BE2C (cell line): ENCODE measurements at regions not wholly inside any gene's neighbourhood (a gene's known extent, or its start where the extent isn't known, plus 50 kb on each side); places are given as distances from the start of the nearest gene placed in this dataset.

Experiments
- DNase-seq: peaks from one replicate; pipeline ENCODE4 v3.0.0-alpha.2; 2020
- H3K27me3 ChIP-seq: fragments of 250-450 bp; sonication (Bioruptor Pico); 2 replicates; pipeline ENCODE4 v1.5.1; 2020; ENCODE audit warnings: mild to moderate bottlenecking
- H3K36me3 ChIP-seq: fragments of 250-450 bp; sonication (Bioruptor Pico); 2 replicates; pipeline ENCODE4 v1.5.1; 2020; ENCODE audit warnings: mild to moderate bottlenecking
- H3K4me1 ChIP-seq: fragments of 250-450 bp; sonication (Bioruptor Pico); 2 replicates; pipeline ENCODE4 v1.5.1; 2020
- H3K4me3 ChIP-seq: 2 replicates; pipeline ENCODE4 v1.5.1; 2011; ENCODE audit warnings: low read depth, low read length
- H3K9me3 ChIP-seq: fragments of 250-450 bp; sonication (Bioruptor Pico); 2 replicates; pipeline ENCODE4 v1.5.1; 2020
- CTCF ChIP-seq: IDR thresholded peaks from 2 replicates; pipeline ENCODE4 v1.5.1; 2012; ENCODE audit warnings: mild to moderate bottlenecking, low read depth, low read length

- Histone ChIP-seq H3K4me3 (no peak overlapping the region), H3K36me3 (no peaks in the 10 kb centered on the region), H3K27me3 (no peaks in the 10 kb centered on the region), H3K9me3 (no peaks in the 10 kb centered on the region), H3K4me1 (no peaks in the 10 kb centered on the region)
- no peak for TF ChIP-seq CTCF
- no peak for DNase-seq
Observed at GRCh38 chr2:234677758-234678538, 181.1 kb upstream of the ARL4C start.

- no peaks in the 10 kb centered on the region for H3K36me3 ChIP-seq
- no peaks in the 10 kb centered on the region for H3K27me3 ChIP-seq
- TF ChIP-seq CTCF: no peak
- no peak overlapping the region for H3K4me3 ChIP-seq
- no peaks in the 10 kb centered on the region for H3K9me3 ChIP-seq
- no peaks in the 10 kb centered on the region; the same call in 1 of the 2 replicates for H3K4me1 ChIP-seq
- DNase-seq: no peak
Observed at GRCh38 chr2:234676783-234677450, 180.0 kb upstream of the ARL4C start.

GRCh38 chr2:234676109-234676782 lies 179.4 kb upstream of the ARL4C start:
- DNase-seq: no peak
- Histone ChIP-seq H3K27me3 (no peaks in the 10 kb centered on the region), H3K4me1 (no peaks in the 10 kb centered on the region; the same call in 1 of the 2 replicates), H3K9me3 (no peaks in the 10 kb centered on the region), H3K36me3 (no peaks in the 10 kb centered on the region), H3K4me3 (no peak overlapping the region)
- no peak for TF ChIP-seq CTCF

- Histone ChIP-seq H3K36me3 (no peaks in the 10 kb centered on the region), H3K4me1 (no peaks in the 10 kb centered on the region; the same call in none of the 2 replicates), H3K4me3 (no peak overlapping the region), H3K27me3 (no peaks in the 10 kb centered on the region), H3K9me3 (no peaks in the 10 kb centered on the region)
- DNase-seq: no peak
- TF ChIP-seq CTCF: no peak
Observed at GRCh38 chr2:234674781-234675201, 177.9 kb upstream of the ARL4C start.

- no peaks in the 10 kb centered on the region for H3K27me3 ChIP-seq
- no peaks in the 10 kb centered on the region for H3K9me3 ChIP-seq
- no peak for TF ChIP-seq CTCF
- H3K4me1 ChIP-seq: no peaks in the 10 kb centered on the region; the same call in none of the 2 replicates
- no peak for DNase-seq
- H3K36me3 ChIP-seq: no peaks in the 10 kb centered on the region
- H3K4me3 ChIP-seq: no peak overlapping the region
Observed at GRCh38 chr2:234673961-234674759, 177.3 kb upstream of the ARL4C start.
